Liver (tissue), 8 donors: ENCODE measurements at regions not wholly inside any gene's neighbourhood (a gene's known extent, or its start where the extent isn't known, plus 50 kb on each side); places are given as distances from the start of the nearest gene placed in this dataset.

Experiments used
- DNase-seq: peaks from one replicate; pipeline ENCODE4 v3.0.0-alpha.2; 2017; ENCODE audit warnings: low spot score
- H3K27ac ChIP-seq, 2 donors: one replicate each; pipeline ENCODE4 v1.7.0; 2013; ENCODE audit warnings: inconsistent platforms in 2 of 2, low read length in 2 of 2, control low read depth in 1 of 2, low read depth in 1 of 2, mild to moderate bottlenecking in 1 of 2
- H3K27me3 ChIP-seq, 4 donors: one replicate each; pipeline versions ENCODE4 v1.6.1 to v1.7.0; 2013; ENCODE audit warnings: low read length in 3 of 4, inconsistent platforms in 1 of 4, mild to moderate bottlenecking in 1 of 4, moderate library complexity in 1 of 4; ENCODE audit not compliant: control insufficient read depth in 4 of 4, insufficient read depth in 4 of 4
- H3K36me3 ChIP-seq, 4 donors: one replicate each; pipeline versions ENCODE4 v1.6.1 to v1.7.0; 2013; ENCODE audit warnings: low read length in 3 of 4, mild to moderate bottlenecking in 3 of 4, low read depth in 1 of 4, moderate library complexity in 1 of 4; ENCODE audit not compliant: control insufficient read depth in 4 of 4, insufficient read depth in 3 of 4
- H3K4me1 ChIP-seq, 4 donors: one replicate each; pipeline versions ENCODE4 v1.6.1 to v1.7.0; 2013; ENCODE audit warnings: low read length in 3 of 4, mild to moderate bottlenecking in 3 of 4, moderate library complexity in 1 of 4; ENCODE audit not compliant: control insufficient read depth in 4 of 4, insufficient read depth in 4 of 4
- H3K4me3 ChIP-seq, 3 donors: one replicate each; pipeline versions ENCODE4 v1.6.1 to v1.7.0; 2013; ENCODE audit warnings: low read length in 3 of 3, control low read depth in 1 of 3, low read depth in 1 of 3, mild to moderate bottlenecking in 1 of 3
- H3K9ac ChIP-seq, 2 donors: one replicate each; pipeline ENCODE4 v1.7.0; 2013; ENCODE audit warnings: low read length in 2 of 2, mild to moderate bottlenecking in 2 of 2, moderate library complexity in 2 of 2, control low read depth in 1 of 2, low read depth in 1 of 2
- H3K9me3 ChIP-seq, 4 donors: one replicate each; pipeline versions ENCODE4 v1.6.1 to v1.7.0; 2013; ENCODE audit warnings: low read length in 3 of 4; ENCODE audit not compliant: control insufficient read depth in 4 of 4
- FOXA1 ChIP-seq: IDR thresholded peaks from 2 replicates; pipeline ENCODE4 v1.6.1; 2016; ENCODE audit warnings: antibody characterized with exemption
- HNF4A ChIP-seq, 2 donors: conservative IDR thresholded peaks; 2 replicates each; pipeline ENCODE4 v1.6.1; 2016; ENCODE audit warnings: antibody characterized with exemption in 2 of 2, mild to moderate bottlenecking in 2 of 2
- HNF4G ChIP-seq: IDR thresholded peaks from 2 replicates; pipeline ENCODE4 v1.6.1; 2016; ENCODE audit warnings: antibody characterized with exemption
- JUND ChIP-seq, 2 donors: IDR thresholded peaks; 2 replicates each; pipeline ENCODE4 v1.6.1; 2016; ENCODE audit warnings: antibody characterized with exemption in 2 of 2
- NR2F2 ChIP-seq: IDR thresholded peaks from 2 replicates; pipeline ENCODE4 v1.6.1; 2016; ENCODE audit warnings: antibody characterized with exemption
- RXRA ChIP-seq, 2 donors: IDR thresholded peaks; 2 replicates each; pipeline ENCODE4 v1.6.1; 2017 to 2018; ENCODE audit warnings: antibody characterized with exemption in 2 of 2, mild to moderate bottlenecking in 1 of 2
- YY1 ChIP-seq: IDR thresholded peaks from 2 replicates; pipeline ENCODE4 v1.6.1; 2016; ENCODE audit warnings: antibody characterized with exemption, mild to moderate bottlenecking
- WGBS: extraction: QIAGEN DNeasy Blood & Tissue Kit; methylation state at CpG from one replicate; pipeline ENCODE4 v1.1.7; 2013; 5-methylcytosine and 5-hydroxymethylcytosine counted together
- TF ChIP-seq, protein P1 (sequence below): IDR thresholded peaks from 2 replicates; pipeline ENCODE4 v1.6.1; 2016; ENCODE audit warnings: antibody characterized with exemption
- TF ChIP-seq, protein P2 (sequence below): IDR thresholded peaks from 2 replicates; pipeline ENCODE4 v1.6.1; 2016; ENCODE audit warnings: antibody characterized with exemption, mild to moderate bottlenecking
- TF ChIP-seq, protein P3 (sequence below): fragments of 150-350 bp; IDR thresholded peaks from 2 replicates; pipeline ENCODE4 v1.5.1; 2017; ENCODE audit warnings: improper control_type of control experiment, low read depth, low read length; ENCODE audit not compliant: missing input control
- donor health status: healthy.
- donor health status: healthy.
- donor health status: healthy.
- donor health status: healthy.
- donor health status: healthy.

DNA sequence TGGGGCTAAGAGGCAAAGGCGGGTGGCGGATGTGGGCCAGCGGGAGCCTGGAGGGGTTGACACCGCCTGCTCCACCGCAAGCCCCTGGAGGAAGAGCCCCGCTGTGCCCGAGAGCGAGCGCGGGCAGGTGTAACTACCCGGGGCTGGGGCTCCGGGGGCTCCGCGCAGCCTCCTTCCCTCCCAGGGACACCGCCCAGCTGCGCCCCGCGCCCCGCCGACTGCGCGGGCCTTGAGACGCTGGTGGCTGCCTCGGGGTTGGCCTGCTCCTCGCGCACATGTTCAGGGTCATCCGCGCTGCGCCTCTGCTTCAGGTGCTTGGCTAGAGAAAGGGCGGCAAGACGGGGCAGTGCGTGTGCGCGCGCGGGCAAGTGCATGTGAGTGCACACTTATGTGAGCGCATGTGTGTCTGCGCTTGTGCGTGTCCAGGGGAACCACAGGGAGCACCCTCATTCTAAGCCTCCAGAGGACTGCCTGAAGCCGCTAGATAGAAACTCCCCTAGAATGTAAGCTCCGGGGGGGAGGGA, 197.5 kb upstream of the TMEM45B start:
- no peak for TF ChIP-seq FOXA1
- TF ChIP-seq YY1, result no peak
- TF ChIP-seq HNF4G, result no peak
- TF ChIP-seq, protein P1, sequence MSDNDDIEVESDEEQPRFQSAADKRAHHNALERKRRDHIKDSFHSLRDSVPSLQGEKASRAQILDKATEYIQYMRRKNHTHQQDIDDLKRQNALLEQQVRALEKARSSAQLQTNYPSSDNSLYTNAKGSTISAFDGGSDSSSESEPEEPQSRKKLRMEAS, result no peak
- no peak for TF ChIP-seq JUND (IDR thresholded peaks at IDR 0.05)
- no peak for DNase-seq

DNA sequence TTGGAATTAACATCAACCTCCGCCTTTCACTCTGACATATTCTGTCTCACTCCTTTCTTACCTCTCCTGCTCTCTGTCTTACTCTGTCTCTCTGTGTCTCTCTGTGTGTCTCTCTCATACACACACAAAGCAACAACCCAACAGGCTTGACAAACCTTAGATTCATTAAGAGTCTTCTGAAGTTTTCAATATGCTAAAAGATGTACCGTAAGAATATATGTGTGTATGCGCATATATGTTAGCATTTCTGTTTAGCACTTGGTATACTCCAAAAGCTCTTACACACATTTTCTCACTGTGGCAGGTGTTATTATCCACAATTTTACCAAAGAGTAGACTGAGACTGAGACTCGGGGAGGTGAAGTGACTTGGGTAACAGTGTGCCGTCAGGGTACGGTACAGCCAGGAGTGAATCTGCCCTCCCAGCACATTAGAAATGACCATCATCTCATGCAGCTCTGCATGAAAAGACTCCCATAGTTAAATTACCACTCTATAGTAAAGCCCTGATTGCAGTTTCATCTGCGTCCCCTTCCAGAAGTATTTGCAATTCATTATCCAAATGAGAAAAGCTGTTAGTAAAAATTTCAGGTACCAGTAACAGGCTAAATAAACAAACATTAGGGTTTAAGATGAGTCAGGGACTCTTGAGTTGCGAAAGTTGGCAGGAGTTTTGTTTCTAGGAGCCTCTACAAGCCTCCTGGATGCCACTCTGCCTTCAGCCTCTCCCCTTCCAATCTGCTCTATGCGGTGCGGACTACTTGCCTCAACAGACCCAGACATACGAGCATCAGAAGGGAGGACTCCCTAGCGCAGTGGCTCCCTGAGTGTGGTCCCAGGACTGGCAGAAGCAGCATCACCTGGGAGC, 195.2 kb upstream of the TMEM45B start:
- H3K9ac ChIP-seq, result no peak overlapping the region
- H3K27ac ChIP-seq, result no peak overlapping the region
- DNase-seq, result no peak
- no peaks in the 10 kb centered on the region for H3K4me1 ChIP-seq
- H3K9me3 ChIP-seq, result no peaks in the 10 kb centered on the region
- H3K27me3 ChIP-seq, result no peaks in the 10 kb centered on the region
- no peak overlapping the region for H3K4me3 ChIP-seq
- 84% methylated on average over 12 of the region's 12 CpGs for WGBS
- H3K36me3 ChIP-seq, result no peaks in the 10 kb centered on the region
- TF ChIP-seq, protein P2, sequence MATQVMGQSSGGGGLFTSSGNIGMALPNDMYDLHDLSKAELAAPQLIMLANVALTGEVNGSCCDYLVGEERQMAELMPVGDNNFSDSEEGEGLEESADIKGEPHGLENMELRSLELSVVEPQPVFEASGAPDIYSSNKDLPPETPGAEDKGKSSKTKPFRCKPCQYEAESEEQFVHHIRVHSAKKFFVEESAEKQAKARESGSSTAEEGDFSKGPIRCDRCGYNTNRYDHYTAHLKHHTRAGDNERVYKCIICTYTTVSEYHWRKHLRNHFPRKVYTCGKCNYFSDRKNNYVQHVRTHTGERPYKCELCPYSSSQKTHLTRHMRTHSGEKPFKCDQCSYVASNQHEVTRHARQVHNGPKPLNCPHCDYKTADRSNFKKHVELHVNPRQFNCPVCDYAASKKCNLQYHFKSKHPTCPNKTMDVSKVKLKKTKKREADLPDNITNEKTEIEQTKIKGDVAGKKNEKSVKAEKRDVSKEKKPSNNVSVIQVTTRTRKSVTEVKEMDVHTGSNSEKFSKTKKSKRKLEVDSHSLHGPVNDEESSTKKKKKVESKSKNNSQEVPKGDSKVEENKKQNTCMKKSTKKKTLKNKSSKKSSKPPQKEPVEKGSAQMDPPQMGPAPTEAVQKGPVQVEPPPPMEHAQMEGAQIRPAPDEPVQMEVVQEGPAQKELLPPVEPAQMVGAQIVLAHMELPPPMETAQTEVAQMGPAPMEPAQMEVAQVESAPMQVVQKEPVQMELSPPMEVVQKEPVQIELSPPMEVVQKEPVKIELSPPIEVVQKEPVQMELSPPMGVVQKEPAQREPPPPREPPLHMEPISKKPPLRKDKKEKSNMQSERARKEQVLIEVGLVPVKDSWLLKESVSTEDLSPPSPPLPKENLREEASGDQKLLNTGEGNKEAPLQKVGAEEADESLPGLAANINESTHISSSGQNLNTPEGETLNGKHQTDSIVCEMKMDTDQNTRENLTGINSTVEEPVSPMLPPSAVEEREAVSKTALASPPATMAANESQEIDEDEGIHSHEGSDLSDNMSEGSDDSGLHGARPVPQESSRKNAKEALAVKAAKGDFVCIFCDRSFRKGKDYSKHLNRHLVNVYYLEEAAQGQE, result no peak

More for the DNA sequence above, 197.5 kb upstream of the TMEM45B start:
- H3K4me3 ChIP-seq, result no peak overlapping the region
- H3K9ac ChIP-seq, result no peak overlapping the region
- H3K27ac ChIP-seq, result no peak overlapping the region
- H3K4me1 ChIP-seq, result no peaks in the 10 kb centered on the region
- H3K9me3 ChIP-seq, result no peaks in the 10 kb centered on the region
- H3K27me3 ChIP-seq, result no peaks in the 10 kb centered on the region
- 32% methylated on average over 41 of the region's 41 CpGs for WGBS
- no peaks in the 10 kb centered on the region for H3K36me3 ChIP-seq

DNA sequence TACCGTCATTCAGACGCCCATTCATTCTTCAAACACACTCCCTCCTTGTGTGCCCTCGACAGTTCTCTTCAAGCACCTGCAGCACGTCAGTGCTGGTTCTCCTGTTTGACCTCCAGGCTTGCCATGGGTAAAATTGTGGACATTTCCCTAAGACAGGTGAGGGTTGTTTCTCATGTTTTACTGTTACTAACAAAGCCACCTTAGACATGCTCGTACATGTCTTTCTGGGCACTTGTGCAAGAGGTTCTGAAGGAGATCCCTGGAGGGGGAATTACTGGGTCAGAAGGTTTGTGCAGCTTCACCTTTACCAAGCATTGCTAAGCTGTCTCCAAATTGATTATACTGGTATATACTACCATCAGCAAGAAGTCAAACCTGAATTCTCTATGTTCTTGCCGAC, 189.7 kb upstream of the TMEM45B start:
- Histone ChIP-seq H3K36me3 (no peaks in the 10 kb centered on the region), H3K9ac (no peak overlapping the region), H3K4me3 (no peak overlapping the region), H3K9me3 (peaks cover 0 to 5% (median 0%) of the 10 kb centered on the region in 4 donors), H3K4me1 (no peaks in the 10 kb centered on the region), H3K27me3 (peaks cover 0 to 3% (median 0%) of the 10 kb centered on the region in 4 donors), H3K27ac (no peak overlapping the region)
- 70% methylated on average over 6 of the region's 6 CpGs for WGBS
- DNase-seq, result no peak
- no peak for TF ChIP-seq FOXA1
- no peak for TF ChIP-seq RXRA (IDR thresholded peaks at IDR 0.05)
- TF ChIP-seq HNF4G, result no peak
- no peak for TF ChIP-seq HNF4A (conservative IDR thresholded peaks at IDR 0.05)
- no peak for TF ChIP-seq NR2F2
- TF ChIP-seq, protein P3, sequence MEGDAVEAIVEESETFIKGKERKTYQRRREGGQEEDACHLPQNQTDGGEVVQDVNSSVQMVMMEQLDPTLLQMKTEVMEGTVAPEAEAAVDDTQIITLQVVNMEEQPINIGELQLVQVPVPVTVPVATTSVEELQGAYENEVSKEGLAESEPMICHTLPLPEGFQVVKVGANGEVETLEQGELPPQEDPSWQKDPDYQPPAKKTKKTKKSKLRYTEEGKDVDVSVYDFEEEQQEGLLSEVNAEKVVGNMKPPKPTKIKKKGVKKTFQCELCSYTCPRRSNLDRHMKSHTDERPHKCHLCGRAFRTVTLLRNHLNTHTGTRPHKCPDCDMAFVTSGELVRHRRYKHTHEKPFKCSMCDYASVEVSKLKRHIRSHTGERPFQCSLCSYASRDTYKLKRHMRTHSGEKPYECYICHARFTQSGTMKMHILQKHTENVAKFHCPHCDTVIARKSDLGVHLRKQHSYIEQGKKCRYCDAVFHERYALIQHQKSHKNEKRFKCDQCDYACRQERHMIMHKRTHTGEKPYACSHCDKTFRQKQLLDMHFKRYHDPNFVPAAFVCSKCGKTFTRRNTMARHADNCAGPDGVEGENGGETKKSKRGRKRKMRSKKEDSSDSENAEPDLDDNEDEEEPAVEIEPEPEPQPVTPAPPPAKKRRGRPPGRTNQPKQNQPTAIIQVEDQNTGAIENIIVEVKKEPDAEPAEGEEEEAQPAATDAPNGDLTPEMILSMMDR, result no peak
- TF ChIP-seq, protein P1, result no peak
